ENCODE measurements at regions not wholly inside any gene's neighbourhood (a gene's known extent, or its start where the extent isn't known, plus 50 kb on each side); places are given as distances from the start of the nearest gene placed in this dataset.

DNA sequence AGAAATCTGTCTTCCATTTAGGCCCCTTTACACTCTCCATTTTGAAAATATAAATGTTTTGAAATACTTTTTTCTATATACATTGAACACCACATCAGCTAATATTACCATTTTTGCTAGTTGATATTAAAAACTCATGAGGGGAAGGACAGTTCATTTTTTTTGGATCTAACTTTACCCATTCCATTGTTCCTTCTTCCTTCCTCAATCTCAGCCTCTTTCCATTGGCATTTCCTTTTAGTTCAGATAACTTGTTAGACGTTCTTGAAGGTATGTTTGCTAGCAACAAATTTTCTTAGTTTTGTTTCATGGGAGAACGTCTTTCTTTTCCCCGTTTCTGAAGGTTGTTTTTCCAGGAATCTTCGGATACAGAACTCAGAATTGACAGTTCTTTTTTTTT, 759.0 kb downstream of the SOCS6 start:
- no peaks in the 10 kb centered on the region for H3K27me3 ChIP-seq (ENCODE audit: insufficient read depth, low read length, poor library complexity)
- H3K4me1 ChIP-seq (ENCODE audit: insufficient read depth, low read length) = no peaks in the 10 kb centered on the region
- no peaks in the 10 kb centered on the region for H3K36me3 ChIP-seq (ENCODE audit: insufficient read depth, low read length)
- H4K20me1 ChIP-seq (ENCODE audit: insufficient read depth, low read length) = no peaks in the 10 kb centered on the region
- no peak overlapping the region for H2AFZ ChIP-seq (ENCODE audit: low read depth, low read length)
- H3K79me2 ChIP-seq (ENCODE audit: insufficient read depth, low read length) = no peaks in the 10 kb centered on the region
- TF ChIP-seq, protein P1, sequence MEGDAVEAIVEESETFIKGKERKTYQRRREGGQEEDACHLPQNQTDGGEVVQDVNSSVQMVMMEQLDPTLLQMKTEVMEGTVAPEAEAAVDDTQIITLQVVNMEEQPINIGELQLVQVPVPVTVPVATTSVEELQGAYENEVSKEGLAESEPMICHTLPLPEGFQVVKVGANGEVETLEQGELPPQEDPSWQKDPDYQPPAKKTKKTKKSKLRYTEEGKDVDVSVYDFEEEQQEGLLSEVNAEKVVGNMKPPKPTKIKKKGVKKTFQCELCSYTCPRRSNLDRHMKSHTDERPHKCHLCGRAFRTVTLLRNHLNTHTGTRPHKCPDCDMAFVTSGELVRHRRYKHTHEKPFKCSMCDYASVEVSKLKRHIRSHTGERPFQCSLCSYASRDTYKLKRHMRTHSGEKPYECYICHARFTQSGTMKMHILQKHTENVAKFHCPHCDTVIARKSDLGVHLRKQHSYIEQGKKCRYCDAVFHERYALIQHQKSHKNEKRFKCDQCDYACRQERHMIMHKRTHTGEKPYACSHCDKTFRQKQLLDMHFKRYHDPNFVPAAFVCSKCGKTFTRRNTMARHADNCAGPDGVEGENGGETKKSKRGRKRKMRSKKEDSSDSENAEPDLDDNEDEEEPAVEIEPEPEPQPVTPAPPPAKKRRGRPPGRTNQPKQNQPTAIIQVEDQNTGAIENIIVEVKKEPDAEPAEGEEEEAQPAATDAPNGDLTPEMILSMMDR (IDR thresholded peaks at IDR 0.05; ENCODE audit: borderline replicate concordance, extremely low read depth, low read length, poor library complexity, severe bottlenecking) = no peak
- TF ChIP-seq EZH2 (IDR thresholded peaks at IDR 0.05; ENCODE audit: borderline replicate concordance, low read depth, low read length, severe bottlenecking) = no peak
- no peak overlapping the region for H3K4me2 ChIP-seq (ENCODE audit: insufficient read depth, low read length)
- no peak overlapping the region for H3K27ac ChIP-seq (ENCODE audit: low read length)
- ATAC-seq (ENCODE audit: insufficient read depth, low read depth) (no peak), DNase-seq (no peak)
- H3K9me3 ChIP-seq (ENCODE audit: insufficient read depth, low read length, severe bottlenecking) = no peaks in the 10 kb centered on the region
- H3K4me3 ChIP-seq (ENCODE audit: low read depth in 1 of 2, low read length in 2 of 2) = no peak overlapping the region
- H3K9ac ChIP-seq (ENCODE audit: low read depth, low read length) = no peak overlapping the region

DNA sequence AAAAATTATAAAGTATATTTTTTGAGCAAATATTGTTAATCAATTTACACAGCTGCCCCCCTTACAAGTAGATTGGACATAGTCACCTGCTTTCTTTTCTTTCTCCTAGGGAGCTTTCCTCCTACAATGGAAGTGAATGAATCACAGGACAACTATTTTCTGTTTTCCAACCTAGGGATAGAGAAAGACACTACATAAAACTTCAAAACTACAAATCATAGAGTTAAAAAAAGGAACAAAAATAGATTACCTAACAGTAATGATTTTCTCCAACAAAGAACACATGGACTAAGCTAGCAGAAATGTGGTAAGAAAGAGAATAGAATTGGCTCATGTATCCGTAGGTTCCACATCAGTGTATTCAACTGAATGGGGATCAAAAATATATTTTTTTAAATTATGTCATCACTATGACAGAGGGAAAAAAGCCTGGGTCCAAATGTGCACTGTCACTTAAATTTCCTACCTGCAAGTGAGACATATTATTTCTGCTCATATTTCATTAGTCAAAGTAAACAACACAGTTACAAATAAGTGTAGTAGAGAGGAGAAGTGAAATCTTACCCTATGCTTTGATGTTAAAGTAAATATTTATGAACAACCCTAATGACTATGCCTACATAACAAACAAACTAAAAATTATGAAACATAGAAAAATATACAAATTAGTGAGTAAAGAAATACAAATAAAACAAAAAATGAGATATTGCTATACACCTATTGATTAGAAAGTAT, 756.7 kb downstream of the SOCS6 start:
- H3K9me3 ChIP-seq (ENCODE audit: insufficient read depth, low read length, severe bottlenecking) = no peaks in the 10 kb centered on the region
- TF ChIP-seq EZH2 (IDR thresholded peaks at IDR 0.05; ENCODE audit: borderline replicate concordance, low read depth, low read length, severe bottlenecking) = no peak
- TF ChIP-seq, protein P1 (IDR thresholded peaks at IDR 0.05; ENCODE audit: borderline replicate concordance, extremely low read depth, low read length, poor library complexity, severe bottlenecking) = no peak
- H3K27ac ChIP-seq (ENCODE audit: low read length) = no peak overlapping the region
- H3K4me1 ChIP-seq (ENCODE audit: insufficient read depth, low read length) = no peaks in the 10 kb centered on the region
- H3K36me3 ChIP-seq (ENCODE audit: insufficient read depth, low read length) = no peaks in the 10 kb centered on the region
- ATAC-seq (ENCODE audit: insufficient read depth, low read depth) (no peak), DNase-seq (no peak)
- no peak overlapping the region for H3K9ac ChIP-seq (ENCODE audit: low read depth, low read length)
- no peak overlapping the region for H3K4me2 ChIP-seq (ENCODE audit: insufficient read depth, low read length)
- no peaks in the 10 kb centered on the region for H4K20me1 ChIP-seq (ENCODE audit: insufficient read depth, low read length)
- H3K79me2 ChIP-seq (ENCODE audit: insufficient read depth, low read length) = no peaks in the 10 kb centered on the region
- no peak overlapping the region for H3K4me3 ChIP-seq (ENCODE audit: low read depth in 1 of 2, low read length in 2 of 2)
- H2AFZ ChIP-seq (ENCODE audit: low read depth, low read length) = no peak overlapping the region
- no peaks in the 10 kb centered on the region for H3K27me3 ChIP-seq (ENCODE audit: insufficient read depth, low read length, poor library complexity)

DNA sequence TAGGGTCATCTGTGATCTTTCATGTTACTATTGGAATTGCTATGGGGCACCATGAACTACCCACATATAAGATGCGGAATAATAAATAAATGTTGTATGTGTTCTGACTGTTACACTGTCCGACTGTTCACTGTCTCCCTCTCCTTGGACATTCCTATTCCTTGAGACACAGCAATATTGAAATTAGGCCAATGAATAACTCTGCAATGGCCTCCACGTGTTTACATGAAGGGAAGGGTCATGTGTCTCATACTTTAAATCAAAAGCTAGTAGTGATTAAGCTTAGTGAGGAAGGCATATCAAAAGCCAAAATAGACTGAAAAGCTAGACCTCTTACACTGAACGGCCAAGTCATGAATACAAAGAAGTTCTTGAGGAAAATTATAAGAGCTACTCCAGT, 751.3 kb downstream of the SOCS6 start:
- Histone ChIP-seq H3K4me1 (ENCODE audit: insufficient read depth, low read length) (no peaks in the 10 kb centered on the region), H3K27ac (ENCODE audit: low read length) (no peak overlapping the region), H3K9me3 (ENCODE audit: insufficient read depth, low read length, severe bottlenecking) (no peaks in the 10 kb centered on the region), H3K79me2 (ENCODE audit: insufficient read depth, low read length) (no peaks in the 10 kb centered on the region), H3K9ac (ENCODE audit: low read depth, low read length) (no peak overlapping the region), H3K36me3 (ENCODE audit: insufficient read depth, low read length) (no peaks in the 10 kb centered on the region), H2AFZ (ENCODE audit: low read depth, low read length) (no peak overlapping the region), H3K4me2 (ENCODE audit: insufficient read depth, low read length) (no peak overlapping the region), H3K27me3 (ENCODE audit: insufficient read depth, low read length, poor library complexity) (no peaks in the 10 kb centered on the region), H3K4me3 (ENCODE audit: low read depth in 1 of 2, low read length in 2 of 2) (no peak overlapping the region), H4K20me1 (ENCODE audit: insufficient read depth, low read length) (no peaks in the 10 kb centered on the region)
- ATAC-seq (ENCODE audit: insufficient read depth, low read depth) (no peak), DNase-seq (no peak)
- TF ChIP-seq, protein P1 (IDR thresholded peaks at IDR 0.05; ENCODE audit: borderline replicate concordance, extremely low read depth, low read length, poor library complexity, severe bottlenecking) = no peak
- TF ChIP-seq EZH2 (IDR thresholded peaks at IDR 0.05; ENCODE audit: borderline replicate concordance, low read depth, low read length, severe bottlenecking) = no peak
